ENCODE measurements at regions not wholly inside any gene's neighbourhood (a gene's known extent, or its start where the extent isn't known, plus 50 kb on each side); places are given as distances from the start of the nearest gene placed in this dataset.
A peak's percentile ranks its signal among the peaks of the same experiment; 100 is the strongest.

DNA sequence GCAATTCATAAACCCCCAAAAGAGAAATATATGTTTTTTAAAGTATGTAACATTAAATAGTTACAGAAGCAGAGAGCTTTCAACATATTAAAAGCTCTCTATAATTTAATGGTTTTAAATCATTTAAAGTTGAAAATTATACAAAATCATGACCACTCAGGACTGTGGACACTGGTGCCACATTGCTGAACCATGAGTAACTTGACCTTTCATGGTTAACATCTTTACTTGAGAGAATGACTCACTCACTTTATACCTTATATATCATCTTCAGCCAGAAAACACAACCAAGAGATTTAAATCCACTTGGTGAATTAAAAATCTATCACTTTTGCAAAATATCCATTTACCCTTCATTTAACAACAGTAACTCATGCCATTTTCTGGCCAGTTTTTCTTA is 584.3 kb upstream of the SMIM31 start:
- no peak overlapping the region for H3K4me3 Mint-ChIP-seq
- Histone ChIP-seq H3K9ac (no peak overlapping the region), H3F3A (ENCODE audit: low read depth) (no peaks in the 10 kb centered on the region), H3K9me3 (ENCODE audit: low read depth) (no peaks in the 10 kb centered on the region), H2AFZ (replicated peaks) (no peak overlapping the region), H3K36me3 (no peaks in the 10 kb centered on the region), H3K4me3 (no peak overlapping the region), H3K4me1 (no peaks in the 10 kb centered on the region), H3K27me3 (no peaks in the 10 kb centered on the region), H4K20me1 (ENCODE audit: low read depth) (no peaks in the 10 kb centered on the region), H3K27ac (no peak overlapping the region), H3K4me2 (no peak overlapping the region), H3K79me2 (ENCODE audit: low read depth) (no peaks in the 10 kb centered on the region)
- H3K27me3 Mint-ChIP-seq (ENCODE audit: insufficient read depth, low read depth) = no peaks in the 10 kb centered on the region
- H3K36me3 Mint-ChIP-seq = no peaks in the 10 kb centered on the region
- H3K9me3 Mint-ChIP-seq = peaks cover 2% of the 10 kb centered on the region
- H3K27ac Mint-ChIP-seq = no peak overlapping the region
- no peaks in the 10 kb centered on the region for H3K4me1 Mint-ChIP-seq
- DNase-seq (ENCODE audit: low spot score) = no peak
- no peak for TF ChIP-seq EZH2 (IDR thresholded peaks at IDR 0.05)
- TF ChIP-seq, protein P1, sequence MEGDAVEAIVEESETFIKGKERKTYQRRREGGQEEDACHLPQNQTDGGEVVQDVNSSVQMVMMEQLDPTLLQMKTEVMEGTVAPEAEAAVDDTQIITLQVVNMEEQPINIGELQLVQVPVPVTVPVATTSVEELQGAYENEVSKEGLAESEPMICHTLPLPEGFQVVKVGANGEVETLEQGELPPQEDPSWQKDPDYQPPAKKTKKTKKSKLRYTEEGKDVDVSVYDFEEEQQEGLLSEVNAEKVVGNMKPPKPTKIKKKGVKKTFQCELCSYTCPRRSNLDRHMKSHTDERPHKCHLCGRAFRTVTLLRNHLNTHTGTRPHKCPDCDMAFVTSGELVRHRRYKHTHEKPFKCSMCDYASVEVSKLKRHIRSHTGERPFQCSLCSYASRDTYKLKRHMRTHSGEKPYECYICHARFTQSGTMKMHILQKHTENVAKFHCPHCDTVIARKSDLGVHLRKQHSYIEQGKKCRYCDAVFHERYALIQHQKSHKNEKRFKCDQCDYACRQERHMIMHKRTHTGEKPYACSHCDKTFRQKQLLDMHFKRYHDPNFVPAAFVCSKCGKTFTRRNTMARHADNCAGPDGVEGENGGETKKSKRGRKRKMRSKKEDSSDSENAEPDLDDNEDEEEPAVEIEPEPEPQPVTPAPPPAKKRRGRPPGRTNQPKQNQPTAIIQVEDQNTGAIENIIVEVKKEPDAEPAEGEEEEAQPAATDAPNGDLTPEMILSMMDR (IDR thresholded peaks at IDR 0.05) = no peak
- TF ChIP-seq EZH2phosphoT487 (IDR thresholded peaks at IDR 0.05) = no peak

DNA sequence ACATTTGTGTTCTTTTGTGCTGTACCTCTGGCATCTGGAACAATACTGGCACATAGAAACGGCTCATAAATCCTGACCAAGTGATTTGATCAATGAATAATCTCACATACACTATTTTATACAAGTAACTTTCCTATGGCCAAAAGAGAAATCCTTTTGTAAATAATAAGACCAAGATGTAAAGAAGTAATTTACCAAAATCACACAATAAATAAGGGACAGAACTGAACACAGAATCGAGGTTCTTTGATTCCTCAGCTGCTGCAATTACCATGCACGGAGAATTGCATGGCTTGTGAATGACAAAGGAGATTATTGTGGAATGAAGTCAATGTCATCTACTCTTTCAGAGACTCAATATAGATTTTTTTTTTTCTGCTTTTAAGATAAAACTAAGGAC is 576.8 kb upstream of the SMIM31 start:
- H2AFZ ChIP-seq (replicated peaks) = no peak overlapping the region

DNA sequence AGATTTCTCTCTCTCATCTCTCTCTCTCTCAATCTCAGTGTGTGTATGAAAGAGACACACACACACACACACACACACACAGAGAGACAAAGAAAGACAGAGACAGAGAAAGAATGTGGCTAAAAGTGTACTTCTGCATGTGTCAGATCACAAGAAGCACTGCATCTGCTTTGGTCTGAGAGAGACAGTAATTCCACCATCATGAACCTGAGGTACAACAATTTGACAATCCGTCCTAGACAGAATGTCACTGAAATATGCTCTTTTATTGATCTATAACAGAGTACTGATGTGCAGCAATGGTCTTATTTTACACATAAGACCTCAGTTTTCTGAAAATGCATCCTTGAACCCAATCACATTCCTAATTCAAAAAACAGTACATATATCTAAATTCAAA is 576.2 kb upstream of the SMIM31 start:
- no peak overlapping the region for H3K4me2 ChIP-seq
- Mint-ChIP-seq H3K36me3 (no peaks in the 10 kb centered on the region), H3K4me3 (no peak overlapping the region), H3K4me1 (peaks cover 6% of the 10 kb centered on the region), H3K27me3 (ENCODE audit: insufficient read depth, low read depth) (no peaks in the 10 kb centered on the region), H3K27ac (no peak overlapping the region), H3K9me3 (no peaks in the 10 kb centered on the region)
- no peaks in the 10 kb centered on the region for H3K27me3 ChIP-seq
- no peak overlapping the region for H3K4me3 ChIP-seq
- H3K4me1 ChIP-seq = peaks cover 7% of the 10 kb centered on the region
- H3F3A ChIP-seq (ENCODE audit: low read depth) = no peaks in the 10 kb centered on the region
- no peak overlapping the region for H3K27ac ChIP-seq
- no peaks in the 10 kb centered on the region for H3K79me2 ChIP-seq (ENCODE audit: low read depth)
- DNase-seq (ENCODE audit: low spot score) = no peak
- peak overlapping the region; percentile 37 for H2AFZ ChIP-seq (replicated peaks)
- no peaks in the 10 kb centered on the region for H3K36me3 ChIP-seq
- H3K9ac ChIP-seq = no peak overlapping the region
- no peaks in the 10 kb centered on the region for H4K20me1 ChIP-seq (ENCODE audit: low read depth)
- no peak for TF ChIP-seq EZH2phosphoT487 (IDR thresholded peaks at IDR 0.05)
- no peak for TF ChIP-seq EZH2 (IDR thresholded peaks at IDR 0.05)
- TF ChIP-seq, protein P1 (IDR thresholded peaks at IDR 0.05) = no peak
- H3K9me3 ChIP-seq (ENCODE audit: low read depth) = no peaks in the 10 kb centered on the region

More for the DNA sequence above, 576.8 kb upstream of the SMIM31 start:
- Mint-ChIP-seq H3K27ac (no peak overlapping the region), H3K4me1 (peaks cover 6% of the 10 kb centered on the region), H3K36me3 (no peaks in the 10 kb centered on the region), H3K4me3 (no peak overlapping the region), H3K27me3 (ENCODE audit: insufficient read depth, low read depth) (no peaks in the 10 kb centered on the region), H3K9me3 (no peaks in the 10 kb centered on the region)
- Histone ChIP-seq H3K4me2 (no peak overlapping the region), H3K9ac (no peak overlapping the region), H3K4me1 (peaks cover 7% of the 10 kb centered on the region), H3K27me3 (no peaks in the 10 kb centered on the region), H3K4me3 (no peak overlapping the region), H3K36me3 (no peaks in the 10 kb centered on the region), H4K20me1 (ENCODE audit: low read depth) (no peaks in the 10 kb centered on the region), H3K27ac (no peak overlapping the region), H3K9me3 (ENCODE audit: low read depth) (no peaks in the 10 kb centered on the region), H3F3A (ENCODE audit: low read depth) (no peaks in the 10 kb centered on the region), H3K79me2 (ENCODE audit: low read depth) (no peaks in the 10 kb centered on the region)
- TF ChIP-seq, protein P1 (IDR thresholded peaks at IDR 0.05) = no peak
- TF ChIP-seq EZH2 (IDR thresholded peaks at IDR 0.05) = no peak
- no peak for TF ChIP-seq EZH2phosphoT487 (IDR thresholded peaks at IDR 0.05)
- no peak for DNase-seq (ENCODE audit: low spot score)
